NB4 (cell line): ENCODE measurements at regions not wholly inside any gene's neighbourhood (a gene's known extent, or its start where the extent isn't known, plus 50 kb on each side); places are given as distances from the start of the nearest gene placed in this dataset.

ENCODE experiments used
- DNase-seq: peaks from one replicate; pipeline ENCODE4 v3.0.0; 2010; ENCODE audit warnings: low read depth
- H3K4me3 ChIP-seq: one replicate; pipeline ENCODE4 v1.5.1; 2011; ENCODE audit warnings: mild to moderate bottlenecking, low read depth, low read length, moderate library complexity
- MYC ChIP-seq: IDR thresholded peaks from 2 replicates; pipeline ENCODE4 v1.6.1; 2011; ENCODE audit warnings: low read depth, low read length
- POLR2A ChIP-seq: IDR thresholded peaks from 2 replicates; pipeline ENCODE4 v1.6.1; 2011; ENCODE audit warnings: mild to moderate bottlenecking; ENCODE audit not compliant: insufficient read length; ENCODE audit errors: extremely low read depth
- TF ChIP-seq, protein P1 (sequence below): IDR thresholded peaks from one replicate; pipeline ENCODE4 v1.5.1; 2012; ENCODE audit warnings: low read depth, low read length
- TF ChIP-seq, protein P2 (sequence below): IDR thresholded peaks from 2 replicates; pipeline ENCODE4 v1.6.1; 2011; ENCODE audit warnings: low read depth, low read length

DNA sequence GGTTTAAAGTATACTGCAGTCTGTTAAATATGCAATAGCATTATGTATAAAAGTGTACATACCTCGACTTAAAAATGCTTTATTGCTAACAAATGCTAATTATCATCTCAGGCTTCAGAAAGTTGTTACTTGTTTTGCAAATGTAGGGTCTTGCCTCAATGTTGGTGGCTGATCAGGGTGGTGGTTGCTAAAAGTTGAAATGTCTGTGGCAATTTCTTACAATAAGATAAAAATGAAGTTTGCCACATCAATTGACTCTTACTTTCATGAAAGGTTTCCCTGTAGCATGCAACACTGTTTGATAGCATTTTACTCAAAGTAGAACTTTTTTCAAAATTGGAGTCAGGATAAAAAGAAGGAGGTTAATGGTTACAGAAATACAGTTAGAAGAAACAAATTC, 407.7 kb upstream of the OR4E1 start:
- DNase-seq, result no peak
- no peak overlapping the region for H3K4me3 ChIP-seq
- no peak for TF ChIP-seq MYC
- TF ChIP-seq, protein P1, sequence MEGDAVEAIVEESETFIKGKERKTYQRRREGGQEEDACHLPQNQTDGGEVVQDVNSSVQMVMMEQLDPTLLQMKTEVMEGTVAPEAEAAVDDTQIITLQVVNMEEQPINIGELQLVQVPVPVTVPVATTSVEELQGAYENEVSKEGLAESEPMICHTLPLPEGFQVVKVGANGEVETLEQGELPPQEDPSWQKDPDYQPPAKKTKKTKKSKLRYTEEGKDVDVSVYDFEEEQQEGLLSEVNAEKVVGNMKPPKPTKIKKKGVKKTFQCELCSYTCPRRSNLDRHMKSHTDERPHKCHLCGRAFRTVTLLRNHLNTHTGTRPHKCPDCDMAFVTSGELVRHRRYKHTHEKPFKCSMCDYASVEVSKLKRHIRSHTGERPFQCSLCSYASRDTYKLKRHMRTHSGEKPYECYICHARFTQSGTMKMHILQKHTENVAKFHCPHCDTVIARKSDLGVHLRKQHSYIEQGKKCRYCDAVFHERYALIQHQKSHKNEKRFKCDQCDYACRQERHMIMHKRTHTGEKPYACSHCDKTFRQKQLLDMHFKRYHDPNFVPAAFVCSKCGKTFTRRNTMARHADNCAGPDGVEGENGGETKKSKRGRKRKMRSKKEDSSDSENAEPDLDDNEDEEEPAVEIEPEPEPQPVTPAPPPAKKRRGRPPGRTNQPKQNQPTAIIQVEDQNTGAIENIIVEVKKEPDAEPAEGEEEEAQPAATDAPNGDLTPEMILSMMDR, result no peak
- TF ChIP-seq POLR2A, result no peak
- TF ChIP-seq, protein P2, sequence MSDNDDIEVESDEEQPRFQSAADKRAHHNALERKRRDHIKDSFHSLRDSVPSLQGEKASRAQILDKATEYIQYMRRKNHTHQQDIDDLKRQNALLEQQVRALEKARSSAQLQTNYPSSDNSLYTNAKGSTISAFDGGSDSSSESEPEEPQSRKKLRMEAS, result no peak

DNA sequence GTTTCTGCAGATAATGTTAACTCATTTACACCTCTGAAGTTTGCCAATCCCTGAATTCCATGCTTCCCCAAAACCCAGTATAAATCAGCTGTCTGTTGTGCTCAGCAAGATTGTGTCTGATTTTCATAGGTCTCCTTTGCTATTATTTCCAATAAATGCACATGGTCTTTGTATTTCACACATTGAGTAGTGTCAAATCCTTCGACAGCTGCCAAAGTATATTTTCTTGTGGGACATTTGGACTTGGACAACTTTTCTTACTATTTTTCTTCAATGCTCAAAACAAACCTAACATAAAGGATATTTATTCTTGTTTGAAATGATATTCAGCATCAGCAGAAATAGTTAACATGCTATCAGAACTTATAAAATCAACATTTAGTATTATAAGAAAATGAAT, 406.1 kb upstream of the OR4E1 start:
- TF ChIP-seq, protein P2, result no peak
- TF ChIP-seq MYC, result no peak
- no peak for TF ChIP-seq POLR2A
- TF ChIP-seq, protein P1, result no peak
- no peak for DNase-seq
- H3K4me3 ChIP-seq, result no peak overlapping the region

DNA sequence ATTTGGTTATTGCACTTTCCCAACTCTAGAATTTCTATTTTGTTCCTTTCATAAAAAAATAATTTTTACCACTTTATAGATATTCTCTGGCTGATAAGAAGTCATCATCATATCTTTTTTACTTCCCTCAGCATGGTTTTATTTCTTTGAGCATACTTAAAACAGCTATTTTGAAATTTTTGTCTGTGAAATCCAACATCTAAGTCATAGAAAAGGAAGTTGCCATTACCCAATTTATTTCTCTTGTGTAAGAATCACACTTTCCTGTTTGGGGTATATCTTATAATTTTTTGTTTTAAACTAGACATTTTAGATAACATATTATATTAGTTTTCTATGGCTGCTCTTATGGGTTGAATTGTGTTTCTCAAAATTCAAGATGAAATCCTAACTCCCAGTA, 400.2 kb upstream of the OR4E1 start:
- TF ChIP-seq MYC, result no peak
- TF ChIP-seq, protein P2, result no peak
- TF ChIP-seq POLR2A, result no peak
- TF ChIP-seq, protein P1, result no peak
- H3K4me3 ChIP-seq, result no peak overlapping the region
- DNase-seq, result no peak

DNA sequence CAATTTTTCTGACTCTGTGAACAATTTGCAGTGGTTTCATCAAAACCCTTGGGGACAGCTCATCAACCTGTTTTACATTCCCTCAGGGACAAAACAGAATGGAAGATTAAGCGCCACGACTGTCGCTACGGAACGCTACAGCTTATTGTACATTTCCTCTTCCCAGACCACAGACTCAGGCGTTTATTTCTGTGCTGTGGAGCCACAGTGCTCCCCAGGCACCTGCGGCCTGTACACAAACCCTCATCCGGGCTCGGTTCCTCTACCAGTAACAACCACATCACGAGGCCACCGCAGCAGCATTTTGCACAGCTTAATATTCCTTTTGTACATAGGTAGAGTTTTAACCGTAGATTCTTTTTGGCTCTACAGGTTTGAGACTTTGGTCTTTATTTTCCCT, 397.4 kb upstream of the OR4E1 start:
- DNase-seq, result peak; percentile 89
- no peak for TF ChIP-seq POLR2A
- TF ChIP-seq, protein P2, result peak; percentile 57
- H3K4me3 ChIP-seq, result no peak overlapping the region

DNA sequence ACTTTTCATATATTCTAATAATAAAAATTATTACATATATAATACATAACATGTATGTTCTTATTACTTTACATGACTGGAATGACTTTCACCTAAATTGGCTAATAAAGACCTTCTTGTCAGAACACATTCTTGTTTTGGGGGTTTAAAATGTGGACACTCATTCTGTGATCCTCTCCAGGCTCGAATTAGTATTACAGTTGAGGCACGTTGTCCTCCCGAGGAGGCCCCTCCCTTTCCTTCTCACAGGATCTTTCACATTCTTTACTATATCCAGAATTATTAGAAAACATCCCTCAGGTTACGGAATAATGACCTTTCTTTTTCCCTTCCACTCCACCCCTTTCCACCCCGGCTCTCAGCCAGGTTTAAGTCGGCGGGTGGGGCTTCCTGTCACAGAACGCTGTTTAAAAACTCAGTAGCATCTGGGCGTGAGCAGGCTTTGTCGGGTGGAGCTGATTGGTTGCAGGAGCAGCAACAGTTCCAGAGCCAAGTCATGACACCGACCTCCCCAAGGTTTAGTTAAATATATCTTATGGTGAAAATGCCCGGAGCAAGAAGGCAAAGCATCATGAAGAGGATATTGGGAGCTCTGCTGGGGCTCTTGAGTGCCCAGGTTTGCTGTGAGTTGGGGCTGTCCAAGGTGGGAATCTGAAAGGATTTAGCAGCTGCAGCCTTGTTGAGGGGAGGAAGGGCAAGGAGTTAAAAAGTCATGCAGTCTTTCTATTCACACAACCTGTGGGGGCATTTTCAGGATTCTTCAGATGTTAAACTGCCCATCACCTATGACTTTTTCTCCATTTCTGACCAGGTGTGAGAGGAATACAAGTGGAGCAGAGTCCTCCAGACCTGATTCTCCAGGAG, 396.7 kb upstream of the OR4E1 start:
- TF ChIP-seq POLR2A (no peak), MYC (no peak)
- TF ChIP-seq, protein P1, result no peak
- TF ChIP-seq, protein P2, result no peak
- DNase-seq, result peak; percentile 1
- H3K4me3 ChIP-seq, result no peak overlapping the region

DNA sequence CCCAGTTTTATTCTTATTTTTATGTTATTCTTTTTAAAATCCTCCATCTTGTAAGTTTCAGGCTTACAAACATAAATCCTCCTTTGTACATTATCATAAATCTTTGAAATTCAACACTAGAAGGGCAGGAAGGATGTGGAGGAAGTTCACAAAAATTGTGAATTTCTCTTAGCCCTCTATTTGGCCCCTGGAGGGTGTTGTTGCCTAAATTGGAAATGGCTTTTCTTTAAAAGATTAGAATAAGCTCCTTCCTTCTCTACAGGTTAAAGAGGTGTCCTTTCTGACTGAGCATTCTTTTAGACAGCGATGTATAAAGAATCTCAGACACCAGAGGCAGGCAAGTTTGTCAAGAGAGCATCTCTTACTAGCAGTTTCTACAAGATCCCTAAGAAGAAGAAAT, 391.7 kb upstream of the OR4E1 start:
- no peak for DNase-seq
- H3K4me3 ChIP-seq, result no peak overlapping the region
- no peak for TF ChIP-seq MYC
- TF ChIP-seq, protein P2, result no peak
- TF ChIP-seq, protein P1, result no peak
- TF ChIP-seq POLR2A, result no peak
